ENCODE measurements at regions not wholly inside any gene's neighbourhood (a gene's known extent, or its start where the extent isn't known, plus 50 kb on each side); places are given as distances from the start of the nearest gene placed in this dataset.

- no peak for DNase-seq
Observed at GRCh38 chr17:77884967-77885641, 73.4 kb upstream of the TNRC6C start.

- DNase-seq = no peak
Observed at GRCh38 chr17:77885678-77886386, 72.7 kb upstream of the TNRC6C start.

DNA sequence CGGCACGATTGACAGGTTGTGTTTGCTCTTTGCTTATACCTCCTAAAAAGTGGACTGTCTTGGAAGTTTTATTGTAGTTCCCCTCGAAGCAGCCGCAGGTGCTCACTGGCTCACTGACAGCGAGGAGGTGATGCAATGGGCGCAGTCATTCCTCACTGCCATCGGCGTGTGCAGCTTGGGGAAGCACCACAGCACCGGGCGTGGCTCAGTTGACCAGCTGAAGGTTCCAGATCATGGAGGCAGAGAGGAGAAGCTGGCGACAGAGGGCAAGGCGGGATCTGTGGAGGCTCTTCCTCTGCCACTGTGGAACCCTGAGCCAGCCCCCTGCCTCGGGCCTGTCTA is 72.1 kb upstream of the TNRC6C start:
- no peak for DNase-seq

DNA sequence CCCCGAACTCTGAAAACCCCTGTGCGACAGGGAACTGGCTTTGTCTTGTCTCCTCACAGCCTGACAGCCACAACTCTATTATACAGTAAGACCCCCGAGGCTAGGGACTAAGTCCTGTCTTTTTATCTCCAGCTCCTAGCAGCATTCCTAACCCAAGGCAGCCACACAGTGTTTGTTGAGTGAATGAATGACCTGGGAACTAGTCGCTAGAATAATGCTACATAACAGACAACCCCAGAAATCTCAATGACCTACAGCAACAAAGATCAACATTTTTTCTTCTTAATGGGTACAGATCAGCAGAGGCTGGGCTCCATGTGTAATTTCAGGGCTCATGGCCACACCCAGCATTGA is 71.4 kb upstream of the TNRC6C start:
- no peak for DNase-seq

- peak; percentile 71 for DNase-seq
Observed at GRCh38 chr17:77887464-77888241, 70.8 kb upstream of the TNRC6C start.

GRCh38 chr17:77888242-77889134 is 70.0 kb upstream of the TNRC6C start:
- no peak for DNase-seq

- DNase-seq = no peak
Observed at GRCh38 chr17:77889135-77889505, 69.4 kb upstream of the TNRC6C start.

DNA sequence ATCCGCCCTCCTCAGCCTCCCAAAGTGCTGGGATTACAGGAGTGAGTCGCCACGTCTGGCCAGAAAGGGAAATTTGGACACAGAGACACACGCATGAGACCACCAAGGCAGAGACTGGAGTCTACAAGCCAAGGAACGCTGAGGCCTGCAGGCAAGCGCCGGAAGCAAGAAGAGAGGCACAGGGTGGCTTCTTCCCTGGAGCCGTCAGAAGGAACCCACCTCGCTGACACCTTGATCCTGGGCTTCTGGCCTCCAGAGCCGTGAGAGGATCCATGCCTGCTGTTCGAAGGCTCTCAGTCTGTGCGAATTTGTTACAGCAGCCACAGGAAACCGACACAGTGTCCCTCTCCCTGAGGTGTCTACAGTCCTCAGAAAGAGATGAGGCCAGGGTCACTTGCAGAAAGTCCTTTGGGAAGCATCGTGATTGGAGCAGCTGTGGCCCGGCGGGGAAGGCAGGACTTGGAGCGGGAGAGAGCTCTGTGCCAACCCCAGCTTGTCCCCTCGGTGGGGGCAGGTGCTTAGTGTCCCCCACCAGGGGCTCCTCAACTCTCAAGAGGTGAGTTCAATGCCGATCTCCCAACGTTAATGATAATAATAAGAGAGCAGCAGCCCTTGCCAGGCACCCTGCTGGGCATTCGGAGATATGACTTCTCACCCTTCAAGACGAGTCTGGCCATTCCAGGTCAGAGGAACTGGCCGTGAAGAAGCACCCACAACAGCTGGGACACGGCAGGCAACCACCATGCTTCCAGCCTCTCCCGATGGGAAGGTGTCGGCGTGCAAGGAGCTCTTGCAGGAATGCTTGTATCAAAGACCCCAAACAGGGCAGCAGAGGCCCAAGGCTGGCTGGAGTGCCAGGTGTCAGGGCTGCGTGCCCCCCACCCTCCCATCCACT is 68.4 kb upstream of the TNRC6C start:
- no peak for DNase-seq

DNA sequence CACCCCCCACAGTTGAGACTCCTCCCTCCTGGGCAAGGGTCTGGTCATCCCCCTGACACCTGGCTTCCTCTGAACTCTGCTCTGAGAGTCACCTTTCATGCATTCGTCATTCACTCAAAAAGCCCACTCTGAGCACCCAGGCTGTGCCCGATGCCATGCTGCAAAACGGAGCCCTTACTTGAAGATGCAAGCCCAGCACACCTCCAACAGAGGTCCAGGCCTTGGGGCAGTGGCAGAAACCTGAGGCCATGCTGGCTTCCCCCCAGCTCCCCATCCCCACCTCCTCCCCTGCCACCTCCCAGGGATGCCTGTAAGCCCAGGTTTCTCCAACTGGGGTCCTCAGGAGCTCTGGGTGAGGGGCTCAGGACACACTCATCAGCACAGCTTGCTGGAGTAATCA is 67.7 kb upstream of the TNRC6C start:
- DNase-seq = no peak

DNA sequence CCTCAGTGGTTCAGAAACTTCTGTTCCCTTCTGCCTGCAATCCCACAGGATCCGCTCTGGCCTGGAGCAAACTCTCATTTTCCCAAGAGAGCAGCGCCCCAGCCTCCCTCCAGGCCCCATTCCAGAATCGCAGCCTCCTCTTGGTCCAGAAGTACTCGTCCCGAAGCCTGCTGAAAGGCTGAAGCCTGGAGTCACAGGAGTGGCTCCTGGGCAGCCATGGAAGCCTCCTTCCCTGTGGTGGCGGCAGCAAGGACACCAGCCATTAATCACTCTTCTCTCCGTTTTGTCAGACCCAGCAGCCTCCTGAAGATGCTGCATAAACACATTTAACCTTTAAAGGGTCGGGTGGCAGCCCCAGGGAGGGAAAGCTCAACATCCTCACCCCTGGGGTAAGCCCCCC is 66.9 kb upstream of the TNRC6C start:
- DNase-seq = no peak

DNA sequence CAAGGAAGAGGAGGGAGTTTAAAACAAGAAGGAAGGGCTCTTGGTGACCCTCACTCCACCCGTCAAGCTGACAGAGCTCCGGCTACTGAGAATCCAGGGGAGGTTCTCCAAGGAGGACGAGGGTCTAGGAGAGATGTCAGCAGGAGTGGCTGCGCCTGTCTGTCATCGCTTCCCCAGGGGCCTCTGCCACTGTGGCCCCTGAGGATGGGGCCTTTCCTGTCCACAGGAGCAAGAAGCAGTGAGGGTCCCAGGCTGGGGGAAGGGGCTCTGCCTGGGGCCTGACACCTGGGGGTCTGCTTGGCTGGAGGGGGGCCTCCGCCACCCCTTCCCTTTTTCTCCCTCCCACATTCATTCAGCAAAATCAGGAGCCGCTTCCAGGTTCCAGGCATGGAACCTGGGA is 66.5 kb upstream of the TNRC6C start:
- DNase-seq = no peak

- DNase-seq = no peak
Observed at GRCh38 chr17:77892469-77893143, 65.9 kb upstream of the TNRC6C start.

- no peak for DNase-seq
Observed at GRCh38 chr17:77893144-77894044, 65.1 kb upstream of the TNRC6C start.

DNA sequence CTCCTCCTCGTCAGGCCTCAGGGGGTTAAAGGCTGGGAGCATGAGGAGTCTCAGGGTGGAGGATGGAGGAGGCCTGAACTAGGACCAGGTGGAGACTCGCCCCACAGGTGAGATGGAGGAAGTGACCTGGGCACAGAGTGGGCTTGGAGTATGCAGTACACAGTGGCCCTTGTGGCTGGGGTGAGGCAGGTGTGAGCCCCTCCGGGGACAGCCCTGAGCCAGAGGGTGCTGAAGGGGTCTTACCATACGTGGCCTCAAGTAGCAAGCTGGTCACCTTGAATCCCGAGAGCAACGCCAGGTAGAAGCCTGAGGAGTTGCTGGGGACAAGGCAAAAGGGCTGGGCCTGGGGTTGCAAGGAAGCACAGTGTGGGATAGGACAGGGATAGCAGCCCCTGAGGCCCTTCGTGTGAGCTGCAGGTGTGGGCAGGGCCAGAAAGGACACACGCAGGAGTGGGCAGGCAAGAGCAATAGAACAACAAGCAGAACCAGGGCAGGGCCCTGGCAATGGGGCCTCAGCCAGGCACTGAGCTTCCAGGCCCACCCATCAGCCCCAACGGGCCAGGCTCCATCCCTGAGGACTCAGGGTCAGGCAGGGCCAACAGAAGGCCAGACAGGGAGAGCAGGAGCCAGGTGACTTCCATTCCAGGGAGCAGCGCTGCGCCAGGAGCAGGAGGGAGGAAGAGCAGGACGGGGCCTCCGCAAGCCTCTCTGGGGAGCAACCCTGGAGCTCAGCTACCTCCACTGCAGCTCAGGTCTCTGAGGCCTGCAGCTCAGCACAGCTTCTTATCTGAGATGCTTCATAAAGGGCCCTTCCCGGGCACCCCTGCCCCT is 64.2 kb upstream of the TNRC6C start:
- DNase-seq = no peak

GRCh38 chr17:77897741-77898301 is 60.7 kb upstream of the TNRC6C start:
- DNase-seq = no peak

GRCh38 chr17:77898521-77899434 is 59.7 kb upstream of the TNRC6C start:
- peak; percentile 97 for DNase-seq

DNA sequence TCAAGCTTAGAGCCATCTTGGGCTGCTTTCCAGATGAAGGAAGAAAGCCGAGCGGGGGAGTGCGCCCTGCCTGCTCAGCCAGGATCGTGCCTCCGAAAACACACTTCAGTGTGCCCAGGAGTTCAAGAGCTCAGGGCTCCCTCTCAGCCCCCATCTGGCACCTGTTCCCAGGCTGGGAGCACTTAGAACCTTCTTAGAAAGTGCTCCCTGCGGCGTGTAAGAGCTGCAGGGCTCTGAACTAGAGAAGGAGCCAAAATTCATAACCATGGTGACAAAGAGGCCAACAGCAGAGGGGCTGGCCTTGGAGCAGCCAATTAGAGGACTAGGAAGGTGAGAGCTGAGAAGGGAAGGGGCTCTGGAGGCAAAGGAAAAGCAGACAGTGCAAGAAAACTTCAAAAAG is 59.0 kb upstream of the TNRC6C start:
- DNase-seq = no peak

DNA sequence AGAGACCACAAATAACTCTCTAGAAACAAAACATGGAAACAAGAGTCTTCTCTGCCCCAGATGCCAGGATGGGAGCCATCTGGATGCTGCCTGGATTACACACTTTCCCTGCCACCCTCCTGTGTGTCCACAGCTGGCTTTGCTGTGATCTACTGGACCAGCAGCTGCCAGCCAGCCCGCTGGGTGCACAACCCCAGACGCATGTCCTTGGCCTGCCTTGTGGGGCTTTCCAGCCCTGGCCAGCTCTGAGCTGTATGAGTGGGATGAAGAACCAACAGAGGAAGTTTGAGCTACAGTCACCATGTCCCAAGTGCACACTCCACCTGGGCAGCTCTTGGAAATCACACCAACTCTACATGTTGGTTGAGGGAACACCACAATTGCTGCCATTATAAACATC is 57.0 kb upstream of the TNRC6C start:
- no peak for DNase-seq

Data from NCI-H526 treated with DMSO at 0.1 percent for 48 hours (cell line).